IgD-negative memory B cell (primary cell): ENCODE measurements at regions not wholly inside any gene's neighbourhood (a gene's known extent, or its start where the extent isn't known, plus 50 kb on each side); places are given as distances from the start of the nearest gene placed in this dataset.

Source experiments
- H3K27ac Mint-ChIP-seq, 3 donors: one replicate each; pipeline ENCODE4 v1.8.0; 2020 to 2022; ENCODE audit warnings: mild to moderate bottlenecking in 3 of 3, mixed read lengths in 3 of 3, moderate library complexity in 1 of 3
- H3K27me3 Mint-ChIP-seq: one replicate; pipeline ENCODE4 v1.8.0; 2021; ENCODE audit warnings: mixed read lengths
- H3K36me3 Mint-ChIP-seq: one replicate; pipeline ENCODE4 v1.8.0; 2020; ENCODE audit warnings: mild to moderate bottlenecking, mixed read lengths
- H3K4me1 Mint-ChIP-seq, 3 donors: one replicate each; pipeline ENCODE4 v1.8.0; 2020 to 2022; ENCODE audit warnings: mixed read lengths in 3 of 3, mild to moderate bottlenecking in 1 of 3
- H3K4me3 Mint-ChIP-seq, 4 donors: one replicate each; pipeline ENCODE4 v1.8.0; 2020 to 2022; ENCODE audit warnings: mild to moderate bottlenecking in 4 of 4, mixed read lengths in 4 of 4, moderate library complexity in 3 of 4
- H3K9me3 Mint-ChIP-seq, 3 donors: one replicate each; pipeline ENCODE4 v1.8.0; 2020 to 2021; ENCODE audit warnings: mixed read lengths in 3 of 3, mild to moderate bottlenecking in 1 of 3

DNA sequence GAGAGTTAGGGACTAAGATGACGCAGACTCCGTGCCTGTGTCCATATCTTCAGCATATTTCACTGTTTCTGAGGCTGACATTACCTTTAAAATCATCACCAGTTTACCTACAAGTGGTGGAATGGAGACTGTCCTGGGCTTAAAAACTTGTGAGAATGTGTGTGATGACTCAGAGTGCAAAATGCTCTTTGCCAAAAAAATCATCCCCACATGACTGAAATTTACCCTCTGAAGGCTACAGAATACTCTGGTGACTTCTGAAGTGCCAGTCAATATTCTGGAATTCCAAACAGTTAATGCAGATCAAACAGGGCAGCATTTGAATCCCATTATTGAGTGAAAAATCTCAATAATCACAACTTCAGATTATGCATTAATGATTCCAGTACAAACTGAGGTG, 901.4 kb downstream of the EFNB2 start:
- Mint-ChIP-seq H3K4me1 (no peaks in the 10 kb centered on the region), H3K4me3 (no peak overlapping the region), H3K27me3 (no peaks in the 10 kb centered on the region), H3K36me3 (no peaks in the 10 kb centered on the region), H3K9me3 (peaks cover 0 to 5% (median 1%) of the 10 kb centered on the region in 3 donors), H3K27ac (no peak overlapping the region)

DNA sequence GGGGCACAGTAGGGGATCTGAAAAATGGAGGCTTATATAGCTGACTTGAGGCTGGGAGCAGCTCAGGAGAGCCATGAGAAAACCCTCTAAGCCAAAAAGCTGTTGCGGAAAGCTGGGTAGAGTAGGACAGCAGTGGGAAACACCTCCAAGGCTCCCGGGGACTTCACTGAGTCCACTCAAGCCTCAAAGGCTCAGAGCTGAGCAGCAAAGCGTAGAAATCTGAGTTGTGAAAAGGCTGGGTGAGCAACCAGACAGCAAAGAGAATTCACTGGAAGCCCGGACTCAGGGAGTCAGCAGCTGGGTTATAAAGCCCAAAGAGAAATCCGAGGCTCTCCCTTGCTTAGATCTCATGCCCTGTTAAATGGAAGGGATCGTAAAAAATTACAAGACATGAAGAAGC, 905.0 kb downstream of the EFNB2 start:
- no peak overlapping the region for H3K27ac Mint-ChIP-seq
- H3K4me1 Mint-ChIP-seq, result no peaks in the 10 kb centered on the region
- H3K27me3 Mint-ChIP-seq, result no peaks in the 10 kb centered on the region
- peaks cover 2% of the 10 kb centered on the region for H3K36me3 Mint-ChIP-seq
- no peak overlapping the region for H3K4me3 Mint-ChIP-seq
- peaks cover 0 to 5% (median 1%) of the 10 kb centered on the region in 3 donors for H3K9me3 Mint-ChIP-seq

DNA sequence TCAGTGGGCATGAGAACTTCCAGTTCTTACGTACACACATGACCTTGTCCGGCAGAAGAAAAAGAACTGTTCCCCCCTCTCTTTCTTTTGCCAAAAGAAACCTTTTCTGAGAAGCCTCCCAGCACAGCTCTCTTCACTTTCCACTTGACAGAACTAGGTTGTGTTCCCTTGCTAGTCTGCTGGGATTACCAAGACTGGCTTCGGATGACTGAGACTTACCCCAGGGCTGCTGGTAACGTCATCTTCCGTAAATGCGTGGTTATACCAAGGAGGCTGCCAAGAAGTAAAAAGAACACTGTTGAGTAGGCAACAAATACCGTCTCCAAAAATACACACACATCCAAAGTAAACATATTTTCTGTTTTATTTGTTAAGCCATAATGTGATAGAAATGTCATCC, 908.2 kb downstream of the EFNB2 start:
- Mint-ChIP-seq H3K27me3 (no peaks in the 10 kb centered on the region), H3K9me3 (peaks cover 0 to 5% (median 1%) of the 10 kb centered on the region in 3 donors), H3K36me3 (peaks cover 2% of the 10 kb centered on the region), H3K4me3 (no peak overlapping the region), H3K27ac (no peak overlapping the region), H3K4me1 (no peaks in the 10 kb centered on the region)

DNA sequence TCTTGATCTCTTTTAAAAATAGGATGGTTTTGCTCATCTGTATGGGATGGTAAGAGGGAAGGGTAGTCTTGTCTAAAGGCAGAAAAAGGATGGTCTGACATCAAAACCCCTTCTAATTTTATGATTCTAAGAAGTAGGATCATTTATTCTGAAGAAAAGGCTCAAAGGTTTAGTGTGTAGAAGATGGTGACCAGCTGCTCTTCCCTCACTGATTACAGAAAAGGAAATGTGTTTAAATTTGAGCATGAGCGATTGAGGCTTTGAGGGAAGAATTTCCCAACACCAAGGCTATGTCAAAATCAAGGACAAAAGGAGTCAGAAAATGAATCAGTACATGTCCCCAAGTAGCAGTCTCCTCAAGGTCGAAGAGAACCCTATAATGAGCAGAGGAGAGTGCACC, 909.8 kb downstream of the EFNB2 start:
- Mint-ChIP-seq H3K27ac (no peak overlapping the region), H3K9me3 (peaks cover 0 to 5% (median 1%) of the 10 kb centered on the region in 3 donors), H3K4me1 (no peaks in the 10 kb centered on the region), H3K4me3 (peak overlapping the region in 1 of 4 donors; percentile 60), H3K36me3 (peaks cover 2% of the 10 kb centered on the region), H3K27me3 (no peaks in the 10 kb centered on the region)

DNA sequence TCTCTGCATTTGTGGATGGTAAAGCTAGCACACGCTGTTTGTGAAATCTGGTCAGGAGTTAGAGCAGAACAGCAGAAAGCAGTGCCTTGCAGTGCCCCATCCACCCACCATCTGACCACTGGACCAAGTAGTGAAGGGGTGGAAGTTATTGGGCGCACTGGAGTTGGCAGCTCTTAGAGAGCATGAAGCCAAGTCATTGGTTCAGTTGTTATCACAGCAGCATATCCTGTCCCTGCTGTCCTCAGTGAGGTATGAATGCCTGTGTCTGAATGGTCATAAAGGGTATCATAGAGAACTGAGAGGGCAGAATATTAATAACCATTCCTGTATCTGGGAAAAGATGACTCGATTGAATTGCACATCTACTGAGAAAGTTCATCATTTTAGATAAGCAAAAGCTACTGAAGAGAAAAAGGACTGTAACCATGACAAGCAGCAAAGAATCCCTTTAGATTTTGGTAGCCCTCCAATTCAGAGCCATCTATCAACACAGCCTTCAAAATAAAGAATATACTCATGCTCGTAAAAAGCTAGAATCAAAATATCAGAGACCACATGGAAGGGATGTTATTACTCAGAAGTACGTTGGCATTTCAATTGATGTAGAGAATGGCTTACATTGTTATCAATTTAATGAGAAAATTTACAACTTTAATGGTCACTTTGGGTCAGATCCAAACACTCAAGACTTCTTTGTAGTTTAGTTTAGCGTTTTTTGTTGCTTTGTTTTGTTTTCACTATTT, 919.0 kb downstream of the EFNB2 start:
- Mint-ChIP-seq H3K9me3 (peaks cover 0 to 3% (median 0%) of the 10 kb centered on the region in 3 donors), H3K36me3 (no peaks in the 10 kb centered on the region), H3K4me3 (no peak overlapping the region), H3K27ac (no peak overlapping the region), H3K27me3 (no peaks in the 10 kb centered on the region), H3K4me1 (no peaks in the 10 kb centered on the region)

DNA sequence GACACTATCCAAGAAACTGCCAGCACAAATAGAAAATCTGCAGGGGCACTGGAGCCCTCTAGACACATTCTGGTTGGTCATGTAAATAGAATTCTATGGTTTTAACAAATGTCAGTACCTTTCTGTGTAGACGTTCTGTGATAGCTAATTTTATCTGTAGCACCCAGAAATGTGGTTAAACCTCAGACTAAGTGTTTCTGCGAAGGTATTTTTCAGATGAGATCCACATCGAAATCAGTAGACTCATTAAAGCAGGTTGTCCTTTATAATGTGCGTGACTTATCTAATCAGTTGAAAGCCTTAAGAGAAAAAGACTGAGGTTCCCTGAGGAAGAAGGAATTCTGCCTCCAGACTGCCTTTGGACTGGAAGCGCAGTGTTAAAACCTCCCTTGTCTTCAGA, 922.9 kb downstream of the EFNB2 start:
- Mint-ChIP-seq H3K9me3 (no peaks in the 10 kb centered on the region), H3K27ac (no peak overlapping the region), H3K27me3 (no peaks in the 10 kb centered on the region)

DNA sequence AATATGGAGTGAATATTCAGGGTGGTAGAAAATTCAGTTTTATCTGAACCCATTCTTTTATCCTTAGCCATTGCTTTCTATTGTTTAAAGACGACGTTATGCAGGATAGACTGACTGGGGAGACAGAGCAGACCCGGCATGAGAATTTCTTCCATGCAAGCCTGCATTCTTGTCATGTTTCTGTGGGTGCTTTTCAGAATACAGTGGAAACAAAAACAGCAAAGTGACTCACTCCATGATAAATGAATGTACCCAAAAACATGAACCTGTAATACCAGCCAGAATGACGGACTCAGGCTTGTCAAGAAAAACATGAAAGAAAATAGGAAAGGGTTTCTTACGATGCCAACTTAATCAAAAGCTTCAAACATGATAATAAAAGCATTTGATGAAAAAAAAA, 924.0 kb downstream of the EFNB2 start:
- Mint-ChIP-seq H3K36me3 (no peaks in the 10 kb centered on the region), H3K27ac (no peak overlapping the region), H3K27me3 (no peaks in the 10 kb centered on the region), H3K9me3 (no peaks in the 10 kb centered on the region), H3K4me3 (no peak overlapping the region), H3K4me1 (no peaks in the 10 kb centered on the region)

More for the DNA sequence above, 922.9 kb downstream of the EFNB2 start:
- Mint-ChIP-seq H3K36me3 (no peaks in the 10 kb centered on the region), H3K4me1 (no peaks in the 10 kb centered on the region), H3K4me3 (no peak overlapping the region)

DNA sequence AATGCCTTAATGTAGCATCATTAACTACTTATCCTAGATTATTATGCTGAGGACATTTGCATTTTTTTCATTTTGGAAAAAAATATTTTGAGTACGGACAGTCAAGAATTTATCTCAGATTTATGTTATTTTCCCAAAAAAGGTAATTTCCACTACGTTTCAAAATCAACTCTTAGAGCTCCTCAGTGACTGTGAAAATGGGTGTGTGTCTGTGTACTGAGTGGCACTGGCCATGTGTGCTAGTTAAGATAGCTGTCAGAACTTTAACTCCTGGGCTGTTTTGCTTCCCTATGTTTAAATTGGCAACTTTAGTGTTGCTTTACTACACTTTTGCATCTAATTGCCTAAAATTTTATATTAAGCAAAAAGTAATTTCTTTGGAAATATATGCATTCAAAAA, 927.4 kb downstream of the EFNB2 start:
- no peaks in the 10 kb centered on the region for H3K36me3 Mint-ChIP-seq
- no peak overlapping the region for H3K27ac Mint-ChIP-seq
- H3K4me3 Mint-ChIP-seq, result no peak overlapping the region
- peaks cover 0 to 6% (median 2%) of the 10 kb centered on the region in 3 donors for H3K9me3 Mint-ChIP-seq
- no peaks in the 10 kb centered on the region for H3K27me3 Mint-ChIP-seq
- no peaks in the 10 kb centered on the region for H3K4me1 Mint-ChIP-seq

DNA sequence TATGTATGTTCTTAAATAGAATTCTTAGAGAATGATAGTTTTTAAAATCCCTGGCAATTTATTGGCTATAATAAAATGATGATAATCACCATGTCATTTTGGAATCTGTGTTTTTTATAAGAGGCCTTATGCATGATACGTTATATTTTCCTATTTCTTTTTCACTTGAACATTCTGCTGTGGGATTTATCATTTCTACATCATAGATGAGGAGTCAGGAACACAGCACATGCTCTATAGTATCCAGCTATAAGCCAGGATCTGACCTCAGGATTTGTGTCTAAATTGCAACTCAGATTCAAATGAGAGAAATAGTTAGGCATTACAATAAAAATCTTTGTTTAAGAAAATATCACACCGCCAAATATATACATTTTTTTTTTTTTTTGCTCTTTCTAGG, 928.0 kb downstream of the EFNB2 start:
- Mint-ChIP-seq H3K36me3 (no peaks in the 10 kb centered on the region), H3K4me3 (no peak overlapping the region), H3K27me3 (no peaks in the 10 kb centered on the region), H3K4me1 (no peaks in the 10 kb centered on the region), H3K27ac (no peak overlapping the region), H3K9me3 (peaks cover 0 to 10% (median 2%) of the 10 kb centered on the region in 3 donors)

DNA sequence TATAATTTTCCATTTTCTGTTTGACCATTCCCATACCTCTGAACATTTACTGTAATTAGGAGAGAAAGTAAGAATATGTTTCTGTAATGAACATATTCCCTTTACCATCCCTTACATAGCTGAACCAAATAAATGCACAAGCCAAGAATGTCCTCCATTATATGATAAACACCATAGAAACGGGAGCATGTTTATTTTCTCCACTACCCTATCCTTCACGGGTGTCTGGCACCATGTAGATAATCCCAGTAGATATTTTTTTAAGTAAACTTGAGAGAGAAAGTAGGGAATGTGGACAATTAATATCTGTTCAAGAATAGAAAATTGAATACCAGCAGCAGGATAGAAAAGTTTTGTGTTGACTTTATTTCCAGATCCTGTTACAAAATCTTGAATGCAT, 928.4 kb downstream of the EFNB2 start:
- H3K27ac Mint-ChIP-seq, result no peak overlapping the region
- peaks cover 0 to 10% (median 2%) of the 10 kb centered on the region in 3 donors for H3K9me3 Mint-ChIP-seq
- no peaks in the 10 kb centered on the region for H3K27me3 Mint-ChIP-seq
- H3K36me3 Mint-ChIP-seq, result no peaks in the 10 kb centered on the region
- no peak overlapping the region for H3K4me3 Mint-ChIP-seq
- H3K4me1 Mint-ChIP-seq, result no peaks in the 10 kb centered on the region

DNA sequence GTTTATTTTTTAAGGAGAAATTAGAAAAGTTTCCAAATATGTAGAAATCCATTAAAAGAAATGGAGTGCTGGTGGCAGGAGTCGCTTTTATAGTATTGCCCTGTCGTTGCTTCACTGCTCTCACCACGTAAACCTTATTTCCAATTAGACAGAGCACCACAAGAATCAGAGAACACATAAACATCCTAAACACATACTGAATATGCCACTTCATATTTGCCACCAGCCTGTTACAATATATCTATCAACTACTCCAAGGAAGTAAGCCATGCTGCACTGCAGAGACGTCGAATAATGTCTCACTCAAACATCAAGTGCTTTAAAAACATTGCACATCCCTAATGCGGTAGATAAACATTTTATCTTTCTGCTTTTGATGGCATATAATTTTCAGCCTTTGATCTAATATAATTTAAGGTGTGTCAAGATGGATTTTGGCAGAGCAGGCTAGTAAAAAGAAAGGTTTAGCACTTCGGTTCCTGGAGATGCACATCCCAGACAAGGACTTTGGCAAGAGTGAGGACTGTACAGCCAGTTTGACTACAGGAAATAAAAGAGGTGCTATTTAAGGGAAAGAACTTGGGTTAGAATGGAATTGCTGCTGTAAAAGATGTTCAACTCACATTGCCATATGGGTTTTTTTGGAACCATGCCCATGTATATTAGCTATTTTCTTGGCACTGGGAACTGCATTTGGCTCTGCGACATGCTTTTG, 932.3 kb downstream of the EFNB2 start:
- H3K27ac Mint-ChIP-seq, result no peak overlapping the region
- peaks cover 0 to 17% (median 2%) of the 10 kb centered on the region in 3 donors for H3K9me3 Mint-ChIP-seq
- H3K4me3 Mint-ChIP-seq, result no peak overlapping the region
- no peaks in the 10 kb centered on the region for H3K36me3 Mint-ChIP-seq
- H3K4me1 Mint-ChIP-seq, result no peaks in the 10 kb centered on the region
- no peaks in the 10 kb centered on the region for H3K27me3 Mint-ChIP-seq

DNA sequence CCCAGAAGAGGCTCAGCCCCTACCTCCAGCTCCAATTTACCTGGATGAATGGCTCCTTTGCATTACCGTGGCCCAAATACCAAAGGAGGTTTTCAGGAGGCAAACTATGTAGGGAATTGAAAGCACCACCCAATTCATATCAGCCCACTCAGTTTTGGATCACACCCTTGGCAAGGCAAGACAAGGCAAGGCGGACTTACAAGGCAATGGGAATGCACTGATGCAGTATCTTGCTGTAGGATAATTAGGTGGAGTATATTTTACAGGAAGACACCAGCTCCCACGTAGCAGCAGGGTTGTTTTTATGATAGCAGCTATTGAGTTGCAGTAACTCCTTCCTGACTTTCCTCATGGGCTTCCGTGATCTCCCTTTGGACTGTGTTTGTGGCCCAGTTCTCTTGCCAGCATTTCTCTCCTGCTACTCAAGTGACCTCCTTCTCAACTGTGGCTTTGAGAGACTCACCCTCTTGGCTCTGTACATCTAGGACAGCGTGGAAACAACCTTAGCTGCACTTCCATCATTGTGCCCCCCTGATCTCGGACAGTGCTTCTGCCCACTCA, 935.9 kb downstream of the EFNB2 start:
- Mint-ChIP-seq H3K36me3 (no peaks in the 10 kb centered on the region), H3K4me3 (no peak overlapping the region), H3K27ac (no peak overlapping the region), H3K4me1 (no peaks in the 10 kb centered on the region), H3K9me3 (peaks cover under 1 to 17% (median 2%) of the 10 kb centered on the region in 3 donors), H3K27me3 (no peaks in the 10 kb centered on the region)

DNA sequence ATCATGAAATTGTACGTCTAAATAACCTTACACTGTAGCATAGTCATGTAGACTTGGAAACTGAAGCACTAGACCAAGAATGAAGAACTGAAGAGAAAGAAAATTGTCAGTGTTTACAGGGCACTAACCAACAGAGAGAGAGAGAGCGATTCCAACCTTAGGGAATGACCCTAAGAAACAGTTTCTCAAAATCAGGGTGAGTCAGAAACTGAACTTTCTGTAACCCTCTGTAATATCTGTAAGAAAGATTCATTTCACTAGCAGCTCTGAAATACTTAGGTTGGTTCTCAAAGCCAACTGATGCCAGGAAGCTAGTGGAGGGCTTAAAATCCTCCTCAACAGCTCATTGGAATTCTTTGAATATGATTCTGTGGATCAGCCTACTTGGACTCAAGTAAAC, 936.9 kb downstream of the EFNB2 start:
- Mint-ChIP-seq H3K27me3 (no peaks in the 10 kb centered on the region), H3K4me1 (no peaks in the 10 kb centered on the region), H3K27ac (no peak overlapping the region), H3K4me3 (no peak overlapping the region), H3K36me3 (no peaks in the 10 kb centered on the region), H3K9me3 (peaks cover 2 to 13% (median 2%) of the 10 kb centered on the region in 3 donors)

DNA sequence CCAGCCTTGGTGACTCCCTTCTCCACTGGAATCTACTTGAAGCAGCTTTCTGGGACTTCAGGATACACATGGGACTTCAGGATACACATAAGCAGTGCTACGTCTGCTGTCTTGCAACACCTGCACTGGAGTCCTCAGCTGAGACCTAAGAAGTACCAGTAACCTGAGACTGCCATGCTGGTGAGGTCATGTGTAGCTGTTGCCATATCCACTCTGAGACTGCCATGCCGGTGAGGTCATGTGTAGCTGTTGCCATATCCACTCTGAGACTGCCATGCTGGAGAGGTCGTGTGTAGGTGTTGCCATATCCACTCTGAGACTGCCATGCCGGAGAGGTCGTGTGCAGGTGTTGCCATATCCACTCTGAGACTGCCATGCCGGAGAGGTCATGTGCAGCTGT, 937.9 kb downstream of the EFNB2 start:
- Mint-ChIP-seq H3K9me3 (peaks cover 2 to 6% (median 2%) of the 10 kb centered on the region in 3 donors), H3K27ac (no peak overlapping the region), H3K36me3 (no peaks in the 10 kb centered on the region), H3K4me1 (no peaks in the 10 kb centered on the region), H3K27me3 (no peaks in the 10 kb centered on the region), H3K4me3 (no peak overlapping the region)

DNA sequence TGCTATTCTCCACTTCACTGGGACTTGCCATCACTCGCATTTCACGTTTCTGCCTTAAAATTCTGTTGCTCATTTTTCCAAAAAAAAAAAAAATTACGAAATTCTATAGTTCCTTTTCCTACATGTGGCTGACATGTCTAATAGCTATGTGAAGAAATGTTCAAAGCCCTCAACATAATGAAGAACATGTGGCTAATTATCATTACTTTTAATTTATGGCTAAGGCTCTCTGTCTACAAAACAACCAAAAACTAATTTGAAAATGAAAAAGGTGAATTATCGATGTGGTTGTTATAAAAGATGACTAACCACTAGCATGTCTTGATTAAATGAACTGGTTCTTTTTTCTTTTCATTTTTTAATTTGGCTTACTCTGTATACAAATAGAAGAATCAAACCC, 940.0 kb downstream of the EFNB2 start:
- H3K36me3 Mint-ChIP-seq, result no peaks in the 10 kb centered on the region
- H3K27me3 Mint-ChIP-seq, result no peaks in the 10 kb centered on the region
- no peak overlapping the region for H3K4me3 Mint-ChIP-seq
- H3K4me1 Mint-ChIP-seq, result no peaks in the 10 kb centered on the region
- H3K27ac Mint-ChIP-seq, result no peak overlapping the region
- peaks cover 2 to 6% (median 2%) of the 10 kb centered on the region in 3 donors for H3K9me3 Mint-ChIP-seq
